WTC11 (cell line): ENCODE measurements at regions not wholly inside any gene's neighbourhood (a gene's known extent, or its start where the extent isn't known, plus 50 kb on each side); places are given as distances from the start of the nearest gene placed in this dataset.

Experiments
- FOXP1 ChIP-seq: sonication (generic); formaldehyde crosslinking; IDR thresholded peaks from 2 replicates; pipeline ENCODE4 v1.8.0; 2022; ENCODE audit warnings: missing genetic modification reagents, mild to moderate bottlenecking, moderate library complexity, borderline replicate concordance
- MYBL2 ChIP-seq: sonication (generic); formaldehyde crosslinking; IDR thresholded peaks from 2 replicates; pipeline ENCODE4 v1.8.1; 2023; ENCODE audit warnings: mild to moderate bottlenecking, moderate library complexity, missing genetic modification reagents
- SOX15 ChIP-seq: fragments of 250-450 bp; sonication (Bioruptor Pico); IDR thresholded peaks from 2 replicates; pipeline ENCODE4 v1.9.0; 2021; ENCODE audit warnings: mild to moderate bottlenecking
- SP1 ChIP-seq: sonication (generic); formaldehyde crosslinking; conservative IDR thresholded peaks from 2 replicates; pipeline ENCODE4 v1.8.1; 2022; ENCODE audit warnings: missing genetic modification reagents
- TEAD4 ChIP-seq: sonication (generic); formaldehyde crosslinking; IDR thresholded peaks from 2 replicates; pipeline ENCODE4 v1.8.0; 2022; ENCODE audit warnings: mild to moderate bottlenecking, missing genetic modification reagents
- TF ChIP-seq, protein P1 (sequence below): sonication (generic); formaldehyde crosslinking; IDR thresholded peaks from 2 replicates; pipeline ENCODE4 v1.8.0; 2022; ENCODE audit warnings: mild to moderate bottlenecking, missing genetic modification reagents
- TF ChIP-seq, protein P2 (sequence below): fragments of 200-600 bp; IDR thresholded peaks from 2 replicates; pipeline ENCODE4 v1.8.0; 2022; ENCODE audit warnings: antibody characterized with exemption
- TF ChIP-seq, protein P3 (sequence below): sonication (generic); formaldehyde crosslinking; IDR thresholded peaks from 2 replicates; pipeline ENCODE4 v1.8.1; 2022; ENCODE audit warnings: mild to moderate bottlenecking, moderate library complexity, missing genetic modification reagents

DNA sequence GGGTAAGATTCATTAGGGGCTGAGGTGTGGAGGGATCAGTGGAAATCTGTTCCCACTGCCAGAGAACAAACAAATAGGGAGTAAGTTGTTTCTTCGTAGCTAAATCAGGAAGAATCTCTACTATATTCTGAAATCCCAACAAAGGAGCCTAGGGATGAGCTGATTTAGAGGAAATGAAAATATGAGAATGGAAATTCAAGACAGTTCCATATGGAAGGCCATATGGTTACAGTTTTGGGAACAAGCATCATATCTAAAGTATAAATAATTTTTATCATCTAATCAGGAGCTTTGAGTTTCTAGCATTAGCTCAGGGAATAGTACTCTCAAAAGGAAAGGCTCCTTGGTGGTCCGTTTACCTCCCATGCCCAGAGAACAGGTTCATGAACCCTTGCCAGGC, 218.2 kb downstream of the AASDH start:
- TF ChIP-seq, protein P1, sequence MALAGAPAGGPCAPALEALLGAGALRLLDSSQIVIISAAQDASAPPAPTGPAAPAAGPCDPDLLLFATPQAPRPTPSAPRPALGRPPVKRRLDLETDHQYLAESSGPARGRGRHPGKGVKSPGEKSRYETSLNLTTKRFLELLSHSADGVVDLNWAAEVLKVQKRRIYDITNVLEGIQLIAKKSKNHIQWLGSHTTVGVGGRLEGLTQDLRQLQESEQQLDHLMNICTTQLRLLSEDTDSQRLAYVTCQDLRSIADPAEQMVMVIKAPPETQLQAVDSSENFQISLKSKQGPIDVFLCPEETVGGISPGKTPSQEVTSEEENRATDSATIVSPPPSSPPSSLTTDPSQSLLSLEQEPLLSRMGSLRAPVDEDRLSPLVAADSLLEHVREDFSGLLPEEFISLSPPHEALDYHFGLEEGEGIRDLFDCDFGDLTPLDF (CRISPR knock-in tag): no peak
- TF ChIP-seq, protein P2, sequence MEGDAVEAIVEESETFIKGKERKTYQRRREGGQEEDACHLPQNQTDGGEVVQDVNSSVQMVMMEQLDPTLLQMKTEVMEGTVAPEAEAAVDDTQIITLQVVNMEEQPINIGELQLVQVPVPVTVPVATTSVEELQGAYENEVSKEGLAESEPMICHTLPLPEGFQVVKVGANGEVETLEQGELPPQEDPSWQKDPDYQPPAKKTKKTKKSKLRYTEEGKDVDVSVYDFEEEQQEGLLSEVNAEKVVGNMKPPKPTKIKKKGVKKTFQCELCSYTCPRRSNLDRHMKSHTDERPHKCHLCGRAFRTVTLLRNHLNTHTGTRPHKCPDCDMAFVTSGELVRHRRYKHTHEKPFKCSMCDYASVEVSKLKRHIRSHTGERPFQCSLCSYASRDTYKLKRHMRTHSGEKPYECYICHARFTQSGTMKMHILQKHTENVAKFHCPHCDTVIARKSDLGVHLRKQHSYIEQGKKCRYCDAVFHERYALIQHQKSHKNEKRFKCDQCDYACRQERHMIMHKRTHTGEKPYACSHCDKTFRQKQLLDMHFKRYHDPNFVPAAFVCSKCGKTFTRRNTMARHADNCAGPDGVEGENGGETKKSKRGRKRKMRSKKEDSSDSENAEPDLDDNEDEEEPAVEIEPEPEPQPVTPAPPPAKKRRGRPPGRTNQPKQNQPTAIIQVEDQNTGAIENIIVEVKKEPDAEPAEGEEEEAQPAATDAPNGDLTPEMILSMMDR: no peak
- TF ChIP-seq FOXP1 (CRISPR knock-in tag) (no peak), TEAD4 (CRISPR knock-in tag) (no peak), SOX15 (CRISPR knock-in tag) (no peak), SP1 (CRISPR knock-in tag) (no peak), MYBL2 (no peak)
- TF ChIP-seq, protein P3, sequence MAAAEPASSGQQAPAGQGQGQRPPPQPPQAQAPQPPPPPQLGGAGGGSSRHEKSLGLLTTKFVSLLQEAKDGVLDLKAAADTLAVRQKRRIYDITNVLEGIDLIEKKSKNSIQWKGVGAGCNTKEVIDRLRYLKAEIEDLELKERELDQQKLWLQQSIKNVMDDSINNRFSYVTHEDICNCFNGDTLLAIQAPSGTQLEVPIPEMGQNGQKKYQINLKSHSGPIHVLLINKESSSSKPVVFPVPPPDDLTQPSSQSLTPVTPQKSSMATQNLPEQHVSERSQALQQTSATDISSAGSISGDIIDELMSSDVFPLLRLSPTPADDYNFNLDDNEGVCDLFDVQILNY (CRISPR knock-in tag): no peak
